Glutamatergic neuron (in vitro differentiated cells): ENCODE measurements at regions not wholly inside any gene's neighbourhood (a gene's known extent, or its start where the extent isn't known, plus 50 kb on each side); places are given as distances from the start of the nearest gene placed in this dataset.

Experiments used
- DNase-seq: peaks from one replicate; pipeline ENCODE4 v3.0.0; 2022
- H3K27ac Mint-ChIP-seq: one replicate; pipeline ENCODE4 v1.8.0; 2020; ENCODE audit warnings: mild to moderate bottlenecking, mixed read lengths, inconsistent platforms; ENCODE audit not compliant: unreplicated experiment
- H3K27me3 Mint-ChIP-seq: one replicate; pipeline ENCODE4 v1.8.0; 2020; ENCODE audit warnings: mild to moderate bottlenecking, moderate library complexity, mixed read lengths, inconsistent platforms; ENCODE audit not compliant: unreplicated experiment
- H3K36me3 Mint-ChIP-seq: one replicate; pipeline ENCODE4 v1.8.0; 2020; ENCODE audit warnings: mild to moderate bottlenecking, mixed read lengths, inconsistent platforms; ENCODE audit not compliant: unreplicated experiment
- H3K4me1 Mint-ChIP-seq: one replicate; pipeline ENCODE4 v1.8.0; 2020; ENCODE audit warnings: mild to moderate bottlenecking, low read depth, mixed read lengths, inconsistent platforms; ENCODE audit not compliant: unreplicated experiment
- H3K4me3 Mint-ChIP-seq: one replicate; pipeline ENCODE4 v1.8.0; 2020; ENCODE audit warnings: mild to moderate bottlenecking, mixed read lengths, inconsistent platforms; ENCODE audit not compliant: unreplicated experiment
- H3K9me3 Mint-ChIP-seq: one replicate; pipeline ENCODE4 v1.8.0; 2020; ENCODE audit warnings: mild to moderate bottlenecking, moderate library complexity, mixed read lengths, inconsistent platforms; ENCODE audit not compliant: unreplicated experiment
- TF ChIP-seq, protein P1 (sequence below): fragments of 200-600 bp; sonication (generic); IDR thresholded peaks from one replicate; pipeline ENCODE4 v1.5.0; 2021; ENCODE audit not compliant: partially characterized antibody, unreplicated experiment

DNA sequence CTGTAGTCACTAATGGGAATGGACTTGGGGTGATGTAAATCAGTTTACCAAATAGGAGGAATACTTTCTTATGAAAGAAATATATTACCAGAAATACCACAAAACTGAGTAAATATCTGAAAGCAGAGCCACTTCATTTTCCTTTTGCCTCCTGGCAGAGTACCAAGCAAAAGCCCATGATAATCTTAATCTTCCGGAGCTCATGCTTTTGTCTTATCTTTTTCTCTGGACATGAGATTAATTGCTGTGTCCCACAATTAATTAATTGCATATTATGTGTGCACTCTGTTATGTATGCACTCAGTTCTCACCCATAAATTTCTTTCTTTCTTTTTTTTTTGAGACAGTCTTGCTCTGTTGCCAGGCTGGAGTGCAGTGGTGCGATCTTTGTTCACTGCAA, 94.1 kb upstream of the PDE4B start:
- Mint-ChIP-seq H3K27ac (no peak overlapping the region), H3K4me1 (no peaks in the 10 kb centered on the region), H3K36me3 (no peaks in the 10 kb centered on the region), H3K9me3 (no peaks in the 10 kb centered on the region), H3K4me3 (no peak overlapping the region), H3K27me3 (no peaks in the 10 kb centered on the region)
- TF ChIP-seq, protein P1, sequence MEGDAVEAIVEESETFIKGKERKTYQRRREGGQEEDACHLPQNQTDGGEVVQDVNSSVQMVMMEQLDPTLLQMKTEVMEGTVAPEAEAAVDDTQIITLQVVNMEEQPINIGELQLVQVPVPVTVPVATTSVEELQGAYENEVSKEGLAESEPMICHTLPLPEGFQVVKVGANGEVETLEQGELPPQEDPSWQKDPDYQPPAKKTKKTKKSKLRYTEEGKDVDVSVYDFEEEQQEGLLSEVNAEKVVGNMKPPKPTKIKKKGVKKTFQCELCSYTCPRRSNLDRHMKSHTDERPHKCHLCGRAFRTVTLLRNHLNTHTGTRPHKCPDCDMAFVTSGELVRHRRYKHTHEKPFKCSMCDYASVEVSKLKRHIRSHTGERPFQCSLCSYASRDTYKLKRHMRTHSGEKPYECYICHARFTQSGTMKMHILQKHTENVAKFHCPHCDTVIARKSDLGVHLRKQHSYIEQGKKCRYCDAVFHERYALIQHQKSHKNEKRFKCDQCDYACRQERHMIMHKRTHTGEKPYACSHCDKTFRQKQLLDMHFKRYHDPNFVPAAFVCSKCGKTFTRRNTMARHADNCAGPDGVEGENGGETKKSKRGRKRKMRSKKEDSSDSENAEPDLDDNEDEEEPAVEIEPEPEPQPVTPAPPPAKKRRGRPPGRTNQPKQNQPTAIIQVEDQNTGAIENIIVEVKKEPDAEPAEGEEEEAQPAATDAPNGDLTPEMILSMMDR = no peak
- DNase-seq = no peak

DNA sequence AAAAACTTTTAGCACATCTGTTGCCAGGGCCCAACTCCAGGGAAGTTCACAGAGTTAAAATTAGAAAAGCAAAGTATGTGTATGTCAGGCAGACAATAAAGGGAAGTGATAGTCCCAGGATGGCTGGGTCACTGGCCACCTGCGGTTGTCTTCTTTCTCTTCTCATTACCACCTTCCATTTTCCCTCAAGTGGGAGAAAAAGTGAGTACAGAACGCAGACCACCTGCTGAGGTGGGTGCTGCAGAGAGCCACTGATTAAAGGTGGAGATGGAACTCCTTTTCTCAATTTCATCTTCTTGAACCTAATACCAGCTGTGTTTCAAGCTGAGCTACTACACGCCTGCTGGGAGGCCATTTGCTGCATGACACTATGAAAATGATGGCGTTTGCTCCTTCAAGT, 88.8 kb upstream of the PDE4B start:
- Mint-ChIP-seq H3K36me3 (no peaks in the 10 kb centered on the region), H3K27ac (no peak overlapping the region), H3K27me3 (no peaks in the 10 kb centered on the region), H3K4me3 (no peak overlapping the region), H3K4me1 (no peaks in the 10 kb centered on the region), H3K9me3 (no peaks in the 10 kb centered on the region)
- no peak for DNase-seq
- TF ChIP-seq, protein P1 = no peak

DNA sequence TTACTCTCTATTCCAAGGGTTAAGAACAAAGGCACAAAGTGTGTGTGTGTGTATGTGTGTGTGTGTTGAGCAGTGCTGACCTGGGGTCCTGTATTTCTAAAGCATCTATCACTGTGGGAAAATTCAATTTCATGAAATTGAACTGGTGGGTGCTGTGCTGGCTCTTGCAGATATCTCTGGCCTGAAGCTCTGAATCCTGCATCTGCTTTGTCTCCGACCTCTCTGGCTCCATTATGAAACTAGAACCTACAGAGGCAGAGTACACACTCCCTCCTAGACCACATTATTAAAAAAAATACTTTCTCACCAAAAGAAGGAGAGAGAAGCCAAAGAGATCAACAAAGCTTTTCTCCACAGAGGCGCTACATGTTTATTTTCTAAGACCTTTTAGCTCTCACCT, 88.4 kb upstream of the PDE4B start:
- Mint-ChIP-seq H3K4me3 (no peak overlapping the region), H3K4me1 (no peaks in the 10 kb centered on the region), H3K36me3 (no peaks in the 10 kb centered on the region), H3K27me3 (no peaks in the 10 kb centered on the region), H3K27ac (no peak overlapping the region), H3K9me3 (no peaks in the 10 kb centered on the region)
- DNase-seq = no peak
- TF ChIP-seq, protein P1 = no peak

DNA sequence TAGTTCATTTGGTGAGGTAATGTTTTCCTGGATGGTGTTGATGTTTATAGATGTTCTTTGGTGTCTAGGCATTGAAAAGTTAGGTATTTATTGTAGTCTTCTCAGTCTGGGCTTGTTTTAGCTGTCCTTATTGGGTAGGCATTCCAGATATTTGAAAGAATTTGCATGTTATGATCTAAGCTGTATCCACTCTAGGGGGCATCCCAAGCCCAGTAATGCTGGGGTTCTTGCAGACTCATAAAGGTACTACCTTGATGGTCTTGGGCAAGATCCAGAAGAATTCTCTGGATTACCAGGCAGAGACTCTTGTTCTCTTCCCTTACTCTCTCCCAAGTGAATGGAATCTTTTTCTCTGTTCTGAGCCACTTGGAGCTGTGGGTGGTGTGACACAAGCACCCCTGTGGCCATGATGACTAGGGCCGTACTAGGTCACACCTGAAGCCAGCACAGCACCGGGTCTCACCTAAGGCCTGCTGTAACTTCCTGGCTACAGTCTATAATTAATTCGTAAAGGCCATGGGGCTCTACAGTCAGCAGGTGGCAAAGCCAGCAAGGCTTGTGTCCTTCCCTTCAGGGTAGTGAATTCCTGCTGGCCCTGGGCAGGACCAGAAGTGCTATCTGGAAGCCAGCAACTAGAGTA, 74.8 kb upstream of the PDE4B start:
- Mint-ChIP-seq H3K4me3 (no peak overlapping the region), H3K27me3 (peaks cover 2% of the 10 kb centered on the region), H3K4me1 (peaks cover 10% of the 10 kb centered on the region), H3K36me3 (no peaks in the 10 kb centered on the region), H3K9me3 (peaks cover 4% of the 10 kb centered on the region), H3K27ac (no peak overlapping the region)
- TF ChIP-seq, protein P1 = no peak
- no peak for DNase-seq

DNA sequence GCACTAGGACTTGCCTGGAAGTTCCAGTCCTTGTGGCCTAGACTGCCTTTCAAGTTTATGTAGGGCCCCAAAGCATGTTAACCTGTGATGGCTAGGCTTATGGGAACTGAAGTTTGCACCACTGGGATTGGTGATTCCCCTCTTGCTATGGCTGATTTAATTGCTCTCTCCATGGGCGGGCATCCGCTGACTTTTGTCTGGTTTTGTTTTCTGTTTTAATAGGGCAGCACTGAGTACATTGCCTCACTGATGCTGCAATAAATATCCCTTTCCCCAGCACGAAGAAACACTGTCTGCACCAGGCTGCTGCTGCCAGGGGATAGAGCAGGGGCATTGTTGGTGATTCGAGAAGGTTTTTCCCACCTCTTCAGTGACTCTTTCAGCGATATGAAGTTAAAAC, 73.3 kb upstream of the PDE4B start:
- Mint-ChIP-seq H3K36me3 (no peaks in the 10 kb centered on the region), H3K27me3 (peaks cover 2% of the 10 kb centered on the region), H3K4me3 (no peak overlapping the region), H3K4me1 (peaks cover 10% of the 10 kb centered on the region), H3K27ac (no peak overlapping the region), H3K9me3 (peaks cover 4% of the 10 kb centered on the region)
- DNase-seq = no peak
- TF ChIP-seq, protein P1 = no peak
